22Rv1 (cell line): ENCODE measurements at regions not wholly inside any gene's neighbourhood (a gene's known extent, or its start where the extent isn't known, plus 50 kb on each side); places are given as distances from the start of the nearest gene placed in this dataset.

Source experiments
- CTCF ChIP-seq: fragments of 450-650 bp; IDR thresholded peaks from 2 replicates; pipeline ENCODE4 v1.5.1; 2017; ENCODE audit warnings: mild to moderate bottlenecking
- ZFX ChIP-seq: fragments of 450-650 bp; IDR thresholded peaks from 2 replicates; pipeline ENCODE4 v1.6.1; 2017; ENCODE audit warnings: antibody characterized with exemption, borderline replicate concordance

- TF ChIP-seq CTCF, result no peak
- TF ChIP-seq ZFX, result no peak
Observed at GRCh38 chr13:58882516-58882915, 1251.0 kb downstream of the PCDH17 start.
